OCI-LY7 (cell line): ENCODE measurements at regions not wholly inside any gene's neighbourhood (a gene's known extent, or its start where the extent isn't known, plus 50 kb on each side); places are given as distances from the start of the nearest gene placed in this dataset.

Source experiments
- BruUV-seq: library from RNA; stranded (reverse); fragments of 400-500 nt; replicated peaks from 2 replicates; lab custom pipeline; 2021; lab: Mats Ljungman, UMichigan
- CTCF ChIA-PET: fragments of 300-600 bp; sonication (Branson Sonifier 250); formaldehyde crosslinking; loops from one replicate; lab custom pipeline; 2022; ENCODE audit warnings: antibody characterized with exemption; ENCODE audit not compliant: unreplicated experiment; lab: Charles Lee
- POLR2A ChIA-PET: fragments of 300-600 bp; sonication (Branson Sonifier 250); formaldehyde crosslinking; loops from one replicate; lab custom pipeline; 2022; ENCODE audit warnings: antibody characterized with exemption; lab: Charles Lee
- DNase-seq: peaks from one replicate; pipeline ENCODE4 v3.0.0-alpha.2; 2015; ENCODE audit warnings: low spot score
- H2AFZ ChIP-seq: fragments of 200-600 bp; sonication (generic), shearing (Covaris generic); 2 replicates; pipeline ENCODE4 v1.6.1; 2014; ENCODE audit warnings: mild to moderate bottlenecking, antibody characterized with exemption, low read length, moderate library complexity
- H3K27ac ChIP-seq: fragments of 200-600 bp; sonication (generic); 2 replicates; pipeline ENCODE4 v1.5.1; 2014; ENCODE audit warnings: mixed run types, low read depth, mild to moderate bottlenecking, moderate library complexity, low read length, inconsistent platforms; ENCODE audit not compliant: poor library complexity, severe bottlenecking
- H3K36me3 ChIP-seq: fragments of 200-600 bp; sonication (generic); 2 replicates; pipeline ENCODE4 v1.6.1; 2014; ENCODE audit warnings: mild to moderate bottlenecking, antibody characterized with exemption, low read length, moderate library complexity, mixed read lengths; ENCODE audit not compliant: insufficient read depth
- H3K4me1 ChIP-seq: fragments of 200-600 bp; sonication (generic); 2 replicates; pipeline ENCODE4 v1.5.1; 2014; ENCODE audit warnings: mild to moderate bottlenecking, low read length; ENCODE audit not compliant: insufficient read depth, poor library complexity, severe bottlenecking
- H3K4me2 ChIP-seq: fragments of 200-600 bp; sonication (generic); 2 replicates; pipeline ENCODE4 v1.6.1; 2014; ENCODE audit warnings: mild to moderate bottlenecking, low read length
- H3K4me3 ChIP-seq: fragments of 200-600 bp; sonication (generic); 2 replicates; pipeline ENCODE4 v1.5.1; 2014; ENCODE audit warnings: mild to moderate bottlenecking, low read depth, low read length; ENCODE audit not compliant: poor library complexity, severe bottlenecking
- H3K79me2 ChIP-seq: fragments of 200-600 bp; sonication (generic); 2 replicates; pipeline ENCODE4 v1.6.1; 2016; ENCODE audit warnings: low read depth, mild to moderate bottlenecking, low read length, moderate library complexity, mixed read lengths; ENCODE audit not compliant: insufficient read depth
- H3K9me2 ChIP-seq: fragments of 200-600 bp; sonication (generic); 2 replicates; pipeline ENCODE4 v1.6.1; 2016; ENCODE audit warnings: mild to moderate bottlenecking, low read length, mixed read lengths; ENCODE audit not compliant: insufficient read depth
- H3K9me3 ChIP-seq: fragments of 200-600 bp; sonication (generic); 2 replicates; pipeline ENCODE4 v1.6.1; 2014; ENCODE audit warnings: mild to moderate bottlenecking, mixed run types, low read length, mixed read lengths
- H4K20me1 ChIP-seq: fragments of 200-600 bp; sonication (generic); 2 replicates; pipeline ENCODE4 v1.6.1; 2014; ENCODE audit warnings: mild to moderate bottlenecking, antibody characterized with exemption, low read length, moderate library complexity, mixed read lengths; ENCODE audit not compliant: insufficient read depth
- EZH2phosphoT487 ChIP-seq: fragments of 200-600 bp; sonication (generic); IDR thresholded peaks from 2 replicates; pipeline ENCODE4 v1.6.1; 2018; ENCODE audit warnings: low read depth, borderline replicate concordance, mild to moderate bottlenecking, mixed run types, antibody characterized with exemption, low read length, moderate library complexity, mixed read lengths
- intact Hi-C: fragments of 100-400 bp; cut with micrococcal nuclease; formaldehyde crosslinking; loops from one replicate; pipeline ENCODE4 v1.10.0; 2022; ENCODE audit not compliant: unreplicated experiment
- TF ChIP-seq, protein P1 (sequence below): fragments of 200-600 bp; sonication (generic); conservative IDR thresholded peaks from 2 replicates; pipeline ENCODE4 v1.5.1; 2014; ENCODE audit warnings: mild to moderate bottlenecking, antibody characterized with exemption, low read length, moderate library complexity, mixed read lengths

DNA sequence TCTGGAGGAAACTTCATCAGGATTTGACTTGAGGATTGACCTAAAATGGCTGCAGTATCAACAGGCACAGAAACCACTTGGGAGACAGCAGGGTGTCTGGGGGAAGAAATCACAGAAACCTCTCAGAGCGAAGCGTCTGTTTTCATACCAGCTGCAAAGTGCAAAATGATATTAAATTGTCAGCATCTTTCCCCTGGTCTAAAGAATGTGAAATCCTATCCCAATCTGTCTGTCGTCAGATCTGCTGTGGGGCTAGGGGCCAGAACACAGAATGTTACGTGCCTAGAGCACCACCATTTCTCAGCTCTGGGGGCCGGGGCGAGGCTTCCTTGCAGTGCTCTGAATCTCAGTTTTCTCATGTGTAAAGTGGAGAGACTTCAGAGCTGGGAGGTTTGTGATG is 54.1 kb upstream of the MYCN start:
- Histone ChIP-seq H3K27ac (no peak overlapping the region), H3K9me2 (no peaks in the 10 kb centered on the region), H3K9me3 (no peaks in the 10 kb centered on the region), H3K36me3 (no peaks in the 10 kb centered on the region), H3K4me2 (no peak overlapping the region), H3K4me3 (no peak overlapping the region), H3K4me1 (no peaks in the 10 kb centered on the region), H4K20me1 (no peaks in the 10 kb centered on the region), H3K79me2 (no peaks in the 10 kb centered on the region), H2AFZ (no peak overlapping the region)
- ChIA-PET POLR2A (no interaction called here), CTCF (interaction anchor here (0.5 kb wide), 1 partner anchor 196 kb away, joined by 6 read pairs; no protein-coding TSS in a partner anchor)
- no peak for TF ChIP-seq EZH2phosphoT487
- TF ChIP-seq, protein P1, sequence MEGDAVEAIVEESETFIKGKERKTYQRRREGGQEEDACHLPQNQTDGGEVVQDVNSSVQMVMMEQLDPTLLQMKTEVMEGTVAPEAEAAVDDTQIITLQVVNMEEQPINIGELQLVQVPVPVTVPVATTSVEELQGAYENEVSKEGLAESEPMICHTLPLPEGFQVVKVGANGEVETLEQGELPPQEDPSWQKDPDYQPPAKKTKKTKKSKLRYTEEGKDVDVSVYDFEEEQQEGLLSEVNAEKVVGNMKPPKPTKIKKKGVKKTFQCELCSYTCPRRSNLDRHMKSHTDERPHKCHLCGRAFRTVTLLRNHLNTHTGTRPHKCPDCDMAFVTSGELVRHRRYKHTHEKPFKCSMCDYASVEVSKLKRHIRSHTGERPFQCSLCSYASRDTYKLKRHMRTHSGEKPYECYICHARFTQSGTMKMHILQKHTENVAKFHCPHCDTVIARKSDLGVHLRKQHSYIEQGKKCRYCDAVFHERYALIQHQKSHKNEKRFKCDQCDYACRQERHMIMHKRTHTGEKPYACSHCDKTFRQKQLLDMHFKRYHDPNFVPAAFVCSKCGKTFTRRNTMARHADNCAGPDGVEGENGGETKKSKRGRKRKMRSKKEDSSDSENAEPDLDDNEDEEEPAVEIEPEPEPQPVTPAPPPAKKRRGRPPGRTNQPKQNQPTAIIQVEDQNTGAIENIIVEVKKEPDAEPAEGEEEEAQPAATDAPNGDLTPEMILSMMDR = no peak
- intact Hi-C loops = no loop called here
- DNase-seq = no peak
- no TSS peak for BruUV-seq

DNA sequence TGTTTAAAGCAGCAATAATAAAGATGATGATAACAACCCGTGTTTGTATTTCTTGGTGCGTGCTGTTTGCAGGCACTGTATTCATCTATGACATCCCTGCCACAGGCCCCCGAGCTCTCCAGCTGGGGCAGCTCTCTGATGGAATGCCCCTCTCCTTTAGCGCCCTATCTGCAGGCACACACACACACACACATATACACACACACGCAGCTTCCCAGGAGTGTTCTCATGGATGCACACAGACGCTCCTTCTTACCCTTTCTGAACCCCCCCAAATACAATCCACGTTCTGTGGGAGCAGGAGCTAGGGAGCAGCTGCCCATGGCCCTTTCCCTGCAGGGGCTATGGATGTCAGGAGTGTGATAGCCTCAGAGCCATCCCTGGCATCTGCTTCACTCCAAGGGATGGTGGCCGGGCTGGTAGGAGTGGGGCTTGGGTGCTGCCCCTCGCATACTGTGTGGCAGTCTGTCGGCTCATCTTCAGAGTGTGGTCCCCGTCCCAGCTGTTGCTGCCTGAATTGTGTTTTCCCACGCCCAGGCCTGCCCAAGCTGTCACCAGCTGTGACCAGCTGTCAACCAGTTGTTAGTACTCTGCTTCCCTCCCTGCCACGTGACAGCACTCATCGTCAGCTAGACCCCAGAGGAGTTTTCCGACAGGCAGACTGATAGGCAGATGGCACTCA is 50.8 kb upstream of the MYCN start:
- no peak overlapping the region for H3K27ac ChIP-seq
- no peaks in the 10 kb centered on the region for H3K9me2 ChIP-seq
- TF ChIP-seq EZH2phosphoT487 = no peak
- TF ChIP-seq, protein P1 = no peak
- no peaks in the 10 kb centered on the region for H3K9me3 ChIP-seq
- no peak overlapping the region for H3K4me2 ChIP-seq
- CTCF ChIA-PET = no interaction called here
- POLR2A ChIA-PET = interaction anchor here (0.6 kb wide), 1 partner anchor 457 kb away, joined by 5 read pairs; no protein-coding TSS in a partner anchor
- no peak overlapping the region for H3K4me3 ChIP-seq
- no peaks in the 10 kb centered on the region for H4K20me1 ChIP-seq
- no peak overlapping the region for H2AFZ ChIP-seq
- H3K4me1 ChIP-seq = no peaks in the 10 kb centered on the region
- DNase-seq = no peak
- no peaks in the 10 kb centered on the region for H3K79me2 ChIP-seq
- no TSS peak for BruUV-seq
- H3K36me3 ChIP-seq = no peaks in the 10 kb centered on the region
- intact Hi-C loops = no loop called here

DNA sequence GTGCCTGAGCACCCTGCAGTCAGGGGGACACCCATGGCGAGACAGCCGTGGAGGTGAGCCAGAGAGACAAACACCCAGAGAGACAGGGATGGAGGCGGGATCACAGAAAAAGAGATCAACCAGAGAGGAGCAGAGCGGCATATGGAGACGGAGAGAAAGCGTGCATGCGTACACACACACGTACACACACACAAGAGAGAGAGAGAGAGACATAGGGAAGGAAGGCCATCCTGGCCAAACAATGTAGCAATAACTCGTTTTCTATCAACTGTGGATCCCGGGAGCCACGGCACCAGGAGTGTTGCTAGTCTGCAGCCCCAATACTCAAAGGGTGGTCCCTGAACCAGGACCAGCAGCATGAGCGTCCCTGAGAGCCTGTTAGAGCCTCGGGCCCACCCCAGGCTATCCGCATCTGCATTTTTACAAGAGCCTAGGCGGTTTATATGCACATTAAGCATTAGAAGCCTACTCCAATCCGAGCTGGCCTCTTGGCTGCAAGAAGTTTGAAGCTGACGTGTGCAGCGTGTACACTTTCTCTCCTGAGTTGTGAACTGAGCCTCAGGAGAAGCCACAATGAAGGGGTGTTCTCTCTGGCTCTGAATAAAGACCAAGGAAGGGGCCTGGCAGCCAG is 50.1 kb upstream of the MYCN start:
- ChIA-PET POLR2A (interaction anchor here (0.6 kb wide), 1 partner anchor 33 kb away, joined by 4 read pairs; no protein-coding TSS in a partner anchor), CTCF (no interaction called here)
- Histone ChIP-seq H3K9me3 (no peaks in the 10 kb centered on the region), H3K4me1 (no peaks in the 10 kb centered on the region), H3K4me3 (no peak overlapping the region), H3K79me2 (no peaks in the 10 kb centered on the region), H3K9me2 (no peaks in the 10 kb centered on the region), H3K36me3 (no peaks in the 10 kb centered on the region), H3K4me2 (no peak overlapping the region), H2AFZ (no peak overlapping the region), H3K27ac (no peak overlapping the region), H4K20me1 (no peaks in the 10 kb centered on the region)
- TF ChIP-seq, protein P1 = no peak
- no peak for TF ChIP-seq EZH2phosphoT487
- intact Hi-C loops = no loop called here
- DNase-seq = no peak
- no TSS peak for BruUV-seq
